ENCODE measurements at regions not wholly inside any gene's neighbourhood (a gene's known extent, or its start where the extent isn't known, plus 50 kb on each side); places are given as distances from the start of the nearest gene placed in this dataset.

DNA sequence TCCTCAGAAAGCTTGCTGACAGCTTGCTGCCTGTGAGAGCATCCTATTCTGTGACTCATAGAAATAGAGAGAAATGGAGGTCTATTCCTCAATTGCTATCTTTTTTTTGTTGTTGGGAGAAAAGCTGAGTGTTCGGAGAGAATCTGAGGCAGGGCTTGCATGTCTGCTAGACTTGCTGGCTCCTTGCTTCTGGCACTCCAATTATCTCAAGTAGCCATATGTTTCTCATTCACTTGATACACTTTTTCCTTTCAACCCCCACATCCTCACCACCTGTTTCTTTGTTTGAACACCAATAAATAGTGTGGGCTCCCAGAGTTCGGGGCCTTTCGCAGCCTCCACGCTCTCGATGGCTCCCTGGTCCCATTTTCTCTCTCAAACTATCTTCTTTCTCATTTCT is 172.2 kb downstream of the SH2D4B start:
- TF ChIP-seq, protein P1, sequence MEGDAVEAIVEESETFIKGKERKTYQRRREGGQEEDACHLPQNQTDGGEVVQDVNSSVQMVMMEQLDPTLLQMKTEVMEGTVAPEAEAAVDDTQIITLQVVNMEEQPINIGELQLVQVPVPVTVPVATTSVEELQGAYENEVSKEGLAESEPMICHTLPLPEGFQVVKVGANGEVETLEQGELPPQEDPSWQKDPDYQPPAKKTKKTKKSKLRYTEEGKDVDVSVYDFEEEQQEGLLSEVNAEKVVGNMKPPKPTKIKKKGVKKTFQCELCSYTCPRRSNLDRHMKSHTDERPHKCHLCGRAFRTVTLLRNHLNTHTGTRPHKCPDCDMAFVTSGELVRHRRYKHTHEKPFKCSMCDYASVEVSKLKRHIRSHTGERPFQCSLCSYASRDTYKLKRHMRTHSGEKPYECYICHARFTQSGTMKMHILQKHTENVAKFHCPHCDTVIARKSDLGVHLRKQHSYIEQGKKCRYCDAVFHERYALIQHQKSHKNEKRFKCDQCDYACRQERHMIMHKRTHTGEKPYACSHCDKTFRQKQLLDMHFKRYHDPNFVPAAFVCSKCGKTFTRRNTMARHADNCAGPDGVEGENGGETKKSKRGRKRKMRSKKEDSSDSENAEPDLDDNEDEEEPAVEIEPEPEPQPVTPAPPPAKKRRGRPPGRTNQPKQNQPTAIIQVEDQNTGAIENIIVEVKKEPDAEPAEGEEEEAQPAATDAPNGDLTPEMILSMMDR (IDR thresholded peaks at IDR 0.05; ENCODE audit: low read length) = no peak
- no peak for TF ChIP-seq EZH2 (IDR thresholded peaks at IDR 0.05; ENCODE audit: borderline replicate concordance, low read length)
